A673 (cell line): ENCODE measurements at regions not wholly inside any gene's neighbourhood (a gene's known extent, or its start where the extent isn't known, plus 50 kb on each side); places are given as distances from the start of the nearest gene placed in this dataset.

ENCODE experiments used
- BruUV-seq: library from RNA; stranded (reverse); fragments of 400-500 nt; replicated peaks from 2 replicates; lab custom pipeline; 2021; lab: Mats Ljungman, UMichigan
- CTCF ChIA-PET: fragments of 300-600 bp; sonication (Branson Sonifier 250); formaldehyde crosslinking; loops from one replicate; lab custom pipeline; 2022; ENCODE audit warnings: antibody characterized with exemption; lab: Charles Lee
- POLR2A ChIA-PET: fragments of 300-600 bp; sonication (Branson Sonifier 250); formaldehyde crosslinking; loops from one replicate; lab custom pipeline; 2022; ENCODE audit warnings: antibody characterized with exemption; ENCODE audit not compliant: low non-redundant PET; lab: Charles Lee
- DNase-seq: peaks from one replicate; pipeline ENCODE4 v3.0.0-alpha.2; 2015; ENCODE audit warnings: low spot score
- H3K27ac ChIP-seq: fragments of 200-600 bp; sonication (generic); 2 replicates; pipeline ENCODE4 v1.5.1; 2016; ENCODE audit warnings: mixed run types, low read depth, mild to moderate bottlenecking, mixed read lengths, antibody characterized with exemption, low read length; ENCODE audit not compliant: poor library complexity, severe bottlenecking
- H3K27me3 ChIP-seq: fragments of 200-600 bp; sonication (generic); replicated peaks from 2 replicates; pipeline ENCODE4 v1.6.1; 2017; ENCODE audit warnings: mixed run types, low read depth, mild to moderate bottlenecking, mixed read lengths, antibody characterized with exemption, low read length; ENCODE audit not compliant: insufficient read depth, poor library complexity
- H3K36me3 ChIP-seq: fragments of 200-600 bp; sonication (generic); 2 replicates; pipeline ENCODE4 v1.6.1; 2016; ENCODE audit warnings: mixed run types, mild to moderate bottlenecking, mixed read lengths, antibody characterized with exemption, low read length; ENCODE audit not compliant: insufficient read depth, poor library complexity, severe bottlenecking
- H3K4me1 ChIP-seq: fragments of 200-600 bp; sonication (generic); 2 replicates; pipeline ENCODE4 v1.6.1; 2017; ENCODE audit warnings: mixed run types, mild to moderate bottlenecking, mixed read lengths, antibody characterized with exemption, low read length; ENCODE audit not compliant: insufficient read depth, poor library complexity, severe bottlenecking
- H3K4me3 ChIP-seq: fragments of 200-600 bp; sonication (generic); 2 replicates; pipeline ENCODE4 v1.5.1; 2016; ENCODE audit warnings: low read depth, mixed run types, mild to moderate bottlenecking, mixed read lengths, low read length; ENCODE audit not compliant: poor library complexity, severe bottlenecking
- H3K9me3 ChIP-seq: fragments of 200-600 bp; sonication (generic); 2 replicates; pipeline ENCODE4 v1.6.1; 2016; ENCODE audit warnings: mixed run types, low read depth, mild to moderate bottlenecking, mixed read lengths, antibody characterized with exemption, low read length; ENCODE audit not compliant: poor library complexity, severe bottlenecking
- CTCF ChIP-seq: fragments of 300-800, 200-600 bp; sonication (generic); conservative IDR thresholded peaks from 2 replicates; pipeline ENCODE4 v1.5.1; 2017; ENCODE audit warnings: low read depth, mild to moderate bottlenecking, antibody characterized with exemption, low read length, moderate library complexity, mixed read lengths
- EZH2 ChIP-seq: fragments of 200-600 bp; sonication (generic); IDR thresholded peaks from 2 replicates; pipeline ENCODE4 v1.6.1; 2017; ENCODE audit warnings: borderline replicate concordance, low read depth, mild to moderate bottlenecking, mixed read lengths, antibody characterized with exemption, low read length; ENCODE audit not compliant: poor library complexity, severe bottlenecking
- intact Hi-C: fragments of 100-400 bp; cut with micrococcal nuclease; formaldehyde crosslinking; loops from one replicate; pipeline ENCODE4 v1.10.0; 2022; ENCODE audit not compliant: unreplicated experiment

- Histone ChIP-seq H3K4me1 (no peaks in the 10 kb centered on the region), H3K27me3 (no peaks in the 10 kb centered on the region), H3K27ac (no peak overlapping the region), H3K4me3 (no peak overlapping the region), H3K9me3 (peaks cover 10% of the 10 kb centered on the region), H3K36me3 (no peaks in the 10 kb centered on the region)
- ChIA-PET CTCF (no interaction called here), POLR2A (no interaction called here)
- BruUV-seq = no TSS peak
- intact Hi-C loops = no loop called here
- no peak for DNase-seq
- no peak for TF ChIP-seq CTCF
- no peak for TF ChIP-seq EZH2
Observed at GRCh38 chr15:81596159-81596865, 222.3 kb upstream of the TMC3 start.

GRCh38 chr15:81595752-81596151 lies 221.7 kb upstream of the TMC3 start:
- Histone ChIP-seq H3K9me3 (peaks cover 6% of the 10 kb centered on the region), H3K27ac (no peak overlapping the region), H3K27me3 (no peaks in the 10 kb centered on the region), H3K4me1 (no peaks in the 10 kb centered on the region), H3K4me3 (no peak overlapping the region), H3K36me3 (no peaks in the 10 kb centered on the region)
- intact Hi-C loops = no loop called here
- ChIA-PET POLR2A (no interaction called here), CTCF (no interaction called here)
- TF ChIP-seq EZH2 (no peak), CTCF (no peak)
- no peak for DNase-seq
- BruUV-seq = no TSS peak

- no TSS peak for BruUV-seq
- H3K4me1 ChIP-seq = no peaks in the 10 kb centered on the region
- intact Hi-C loops = no loop called here
- POLR2A ChIA-PET = no interaction called here
- H3K4me3 ChIP-seq = no peak overlapping the region
- H3K27me3 ChIP-seq = no peaks in the 10 kb centered on the region
- DNase-seq = no peak
- TF ChIP-seq CTCF = no peak
- no peaks in the 10 kb centered on the region for H3K9me3 ChIP-seq
- H3K27ac ChIP-seq = no peak overlapping the region
- H3K36me3 ChIP-seq = no peaks in the 10 kb centered on the region
- CTCF ChIA-PET = interaction anchor here (0.6 kb wide), 1 partner anchor 35 kb away, joined by 14 read pairs; no protein-coding TSS in a partner anchor
Observed at GRCh38 chr15:81589671-81590070, 215.7 kb upstream of the TMC3 start.
